HEK293 (cell line): ENCODE measurements at regions not wholly inside any gene's neighbourhood (a gene's known extent, or its start where the extent isn't known, plus 50 kb on each side); places are given as distances from the start of the nearest gene placed in this dataset.
"Not testable (repeated sequence)": the region's sequence is repeated elsewhere in the genome, so short reads cannot be mapped to it uniquely, and the experiment has no call there.

Experiments
- CTCF ChIA-PET: fragments of 350-600 bp; formaldehyde crosslinking; extraction: SDS; loops from one replicate; lab custom pipeline; 2021; ENCODE audit warnings: antibody characterized with exemption; lab: Yijun Ruan, JAX
- POLR2A ChIA-PET: fragments of 300-600 bp; formaldehyde crosslinking; extraction: SDS; loops from one replicate; lab custom pipeline; 2020; ENCODE audit warnings: antibody characterized with exemption, inconsistent platforms; lab: Yijun Ruan, JAX
- H3K27ac ChIP-seq: fragments of 200-500 bp; sonication (Bioruptor generic); 2 replicates; pipeline ENCODE4 v1.5.1; 2014; ENCODE audit warnings: low read depth, low read length, control low read depth, inconsistent platforms; ENCODE audit errors: extremely low read depth
- H3K36me3 ChIP-seq, 2 experiments: fragments of 200-500 bp in 1 of 2; sonication (Bioruptor generic) in 1 of 2; 1 replicate in 1 of 2; 2 replicates in 1 of 2; pipeline ENCODE4 v1.5.1; 2014 to 2017; ENCODE audit warnings: inconsistent platforms in 2 of 2, low read length in 2 of 2; ENCODE audit not compliant: control insufficient read depth in 2 of 2, insufficient read depth in 1 of 2
- H3K4me1 ChIP-seq: fragments of 200-500 bp; sonication (Bioruptor generic); 2 replicates; pipeline ENCODE4 v1.5.1; 2014; ENCODE audit warnings: mild to moderate bottlenecking, low read length, inconsistent platforms; ENCODE audit not compliant: control insufficient read depth, insufficient read depth
- H3K4me3 ChIP-seq: 2 replicates; pipeline ENCODE4 v1.5.1; 2011; ENCODE audit warnings: low read depth, mild to moderate bottlenecking, control low read depth, low read length, moderate library complexity
- H3K9me3 ChIP-seq: fragments of 200-500 bp; sonication (Bioruptor generic); 2 replicates; pipeline ENCODE4 v1.5.1; 2014; ENCODE audit warnings: low read depth, low read length, inconsistent platforms; ENCODE audit not compliant: control insufficient read depth, insufficient read depth
- GLI4 ChIP-seq: fragments of 450-650 bp; formaldehyde crosslinking; IDR thresholded peaks from 2 replicates; pipeline ENCODE4 v1.5.1; 2016; ENCODE audit warnings: missing biosample characterization, missing genetic modification characterization
- GLIS1 ChIP-seq: fragments of 450-650 bp; formaldehyde crosslinking; IDR thresholded peaks from 2 replicates; pipeline ENCODE4 v1.5.1; 2016; ENCODE audit warnings: missing biosample characterization, missing genetic modification characterization
- KLF9 ChIP-seq: fragments of 450-650 bp; formaldehyde crosslinking; IDR thresholded peaks from 2 replicates; pipeline ENCODE4 v1.5.1; 2016; ENCODE audit warnings: missing biosample characterization, missing genetic modification characterization, low read depth
- MYNN ChIP-seq: fragments of 450-650 bp; formaldehyde crosslinking; IDR thresholded peaks from 2 replicates; pipeline ENCODE4 v1.5.1; 2016; ENCODE audit warnings: missing biosample characterization, missing genetic modification characterization, borderline replicate concordance
- SP7 ChIP-seq: fragments of 450-650 bp; formaldehyde crosslinking; IDR thresholded peaks from 2 replicates; pipeline ENCODE4 v1.5.1; 2016; ENCODE audit warnings: missing biosample characterization, missing genetic modification characterization
- YY1 ChIP-seq: fragments of 450-650 bp; formaldehyde crosslinking; IDR thresholded peaks from 2 replicates; pipeline ENCODE4 v1.5.1; 2018; ENCODE audit warnings: missing biosample characterization, missing genetic modification characterization
- ZBTB48 ChIP-seq: fragments of 450-650 bp; formaldehyde crosslinking; IDR thresholded peaks from 2 replicates; pipeline ENCODE4 v1.5.1; 2016; ENCODE audit warnings: missing biosample characterization, missing genetic modification characterization
- ZFP3 ChIP-seq: fragments of 450-650 bp; formaldehyde crosslinking; IDR thresholded peaks from 2 replicates; pipeline ENCODE4 v1.5.1; 2016; ENCODE audit warnings: low read depth, missing biosample characterization, missing genetic modification characterization
- ZIC2 ChIP-seq: fragments of 450-650 bp; formaldehyde crosslinking; IDR thresholded peaks from 2 replicates; pipeline ENCODE4 v1.5.1; 2016; ENCODE audit warnings: missing biosample characterization, missing genetic modification characterization
- ZNF292 ChIP-seq: fragments of 450-650 bp; formaldehyde crosslinking; IDR thresholded peaks from 2 replicates; pipeline ENCODE4 v1.5.1; 2016; ENCODE audit warnings: low read depth, missing biosample characterization, missing genetic modification characterization, borderline replicate concordance
- ZNF302 ChIP-seq: fragments of 450-650 bp; formaldehyde crosslinking; IDR thresholded peaks from 2 replicates; pipeline ENCODE4 v1.5.1; 2016; ENCODE audit warnings: missing biosample characterization, missing genetic modification characterization, low read depth
- ZNF37A ChIP-seq: fragments of 450-650 bp; IDR thresholded peaks from 2 replicates; pipeline ENCODE4 v1.5.1; 2018; ENCODE audit warnings: missing biosample characterization, missing genetic modification characterization
- ZNF558 ChIP-seq: fragments of 450-650 bp; formaldehyde crosslinking; IDR thresholded peaks from 2 replicates; pipeline ENCODE4 v1.5.1; 2016; ENCODE audit warnings: missing biosample characterization, missing genetic modification characterization
- ZNF660 ChIP-seq: fragments of 450-650 bp; IDR thresholded peaks from 2 replicates; pipeline ENCODE4 v1.5.1; 2018; ENCODE audit warnings: missing biosample characterization, mild to moderate bottlenecking, missing genetic modification characterization
- ZNF830 ChIP-seq: fragments of 450-650 bp; IDR thresholded peaks from 2 replicates; pipeline ENCODE4 v1.5.0; 2018; ENCODE audit warnings: missing biosample characterization, missing genetic modification characterization, low read depth, mild to moderate bottlenecking, moderate library complexity
- ZNF837 ChIP-seq: fragments of 450-650 bp; formaldehyde crosslinking; IDR thresholded peaks from 2 replicates; pipeline ENCODE4 v1.5.1; 2016; ENCODE audit warnings: missing biosample characterization, missing genetic modification characterization
- ZSCAN30 ChIP-seq: fragments of 450-650 bp; IDR thresholded peaks from 2 replicates; pipeline ENCODE4 v1.5.1; 2018; ENCODE audit warnings: missing biosample characterization, mild to moderate bottlenecking, missing genetic modification characterization, moderate library complexity
- TF ChIP-seq, protein P1 (sequence below): fragments of 450-650 bp; formaldehyde crosslinking; IDR thresholded peaks from 2 replicates; pipeline ENCODE4 v1.5.1; 2016; ENCODE audit warnings: missing biosample characterization, missing genetic modification characterization
- TF ChIP-seq, protein P2 (sequence below): fragments of 450-650 bp; formaldehyde crosslinking; IDR thresholded peaks from 2 replicates; pipeline ENCODE4 v1.5.1; 2016; ENCODE audit warnings: missing biosample characterization, missing genetic modification characterization
- TF ChIP-seq, protein P3 (sequence below): fragments of 450-650 bp; formaldehyde crosslinking; IDR thresholded peaks from 2 replicates; pipeline ENCODE4 v1.5.1; 2017; ENCODE audit warnings: missing biosample characterization, missing genetic modification characterization
- TF ChIP-seq, protein P4 (sequence below): fragments of 450-650 bp; formaldehyde crosslinking; IDR thresholded peaks from 2 replicates; pipeline ENCODE4 v1.5.1; 2016; ENCODE audit warnings: missing biosample characterization, missing genetic modification characterization
- TF ChIP-seq, protein P5 (sequence below): fragments of 450-650 bp; formaldehyde crosslinking; IDR thresholded peaks from 2 replicates; pipeline ENCODE4 v1.5.1; 2016; ENCODE audit warnings: missing biosample characterization, missing genetic modification characterization

DNA sequence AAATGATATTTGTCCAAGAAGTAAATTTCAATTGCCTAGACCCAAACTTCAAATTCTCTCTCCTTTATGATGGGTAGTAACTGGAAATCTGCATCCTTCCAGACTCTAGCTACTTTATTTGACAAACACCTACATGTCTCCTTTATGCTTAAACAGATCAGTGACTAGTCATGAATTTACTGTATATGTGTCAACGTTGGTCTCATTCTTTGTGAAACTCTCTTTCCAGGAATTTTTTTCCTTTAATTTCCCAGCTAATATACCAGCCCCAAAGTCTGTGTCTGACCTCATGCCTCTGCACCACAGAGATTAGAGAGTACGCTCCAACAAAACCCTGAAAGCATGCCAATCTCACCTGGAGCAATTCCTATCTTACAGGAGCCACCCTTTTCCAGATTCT lies 811.2 kb upstream of the NCAM2 start:
- Histone ChIP-seq H3K9me3 (no peaks in the 10 kb centered on the region; the same call in 1 of the 2 replicates), H3K36me3 (no peaks in the 10 kb centered on the region), H3K27ac (no peak overlapping the region), H3K4me1 (no peaks in the 10 kb centered on the region), H3K4me3 (no peak overlapping the region)
- ChIA-PET POLR2A (no interaction called here), CTCF (no interaction called here)
- no peak for TF ChIP-seq ZNF37A (tag by site-specific recombination)
- TF ChIP-seq, protein P1, sequence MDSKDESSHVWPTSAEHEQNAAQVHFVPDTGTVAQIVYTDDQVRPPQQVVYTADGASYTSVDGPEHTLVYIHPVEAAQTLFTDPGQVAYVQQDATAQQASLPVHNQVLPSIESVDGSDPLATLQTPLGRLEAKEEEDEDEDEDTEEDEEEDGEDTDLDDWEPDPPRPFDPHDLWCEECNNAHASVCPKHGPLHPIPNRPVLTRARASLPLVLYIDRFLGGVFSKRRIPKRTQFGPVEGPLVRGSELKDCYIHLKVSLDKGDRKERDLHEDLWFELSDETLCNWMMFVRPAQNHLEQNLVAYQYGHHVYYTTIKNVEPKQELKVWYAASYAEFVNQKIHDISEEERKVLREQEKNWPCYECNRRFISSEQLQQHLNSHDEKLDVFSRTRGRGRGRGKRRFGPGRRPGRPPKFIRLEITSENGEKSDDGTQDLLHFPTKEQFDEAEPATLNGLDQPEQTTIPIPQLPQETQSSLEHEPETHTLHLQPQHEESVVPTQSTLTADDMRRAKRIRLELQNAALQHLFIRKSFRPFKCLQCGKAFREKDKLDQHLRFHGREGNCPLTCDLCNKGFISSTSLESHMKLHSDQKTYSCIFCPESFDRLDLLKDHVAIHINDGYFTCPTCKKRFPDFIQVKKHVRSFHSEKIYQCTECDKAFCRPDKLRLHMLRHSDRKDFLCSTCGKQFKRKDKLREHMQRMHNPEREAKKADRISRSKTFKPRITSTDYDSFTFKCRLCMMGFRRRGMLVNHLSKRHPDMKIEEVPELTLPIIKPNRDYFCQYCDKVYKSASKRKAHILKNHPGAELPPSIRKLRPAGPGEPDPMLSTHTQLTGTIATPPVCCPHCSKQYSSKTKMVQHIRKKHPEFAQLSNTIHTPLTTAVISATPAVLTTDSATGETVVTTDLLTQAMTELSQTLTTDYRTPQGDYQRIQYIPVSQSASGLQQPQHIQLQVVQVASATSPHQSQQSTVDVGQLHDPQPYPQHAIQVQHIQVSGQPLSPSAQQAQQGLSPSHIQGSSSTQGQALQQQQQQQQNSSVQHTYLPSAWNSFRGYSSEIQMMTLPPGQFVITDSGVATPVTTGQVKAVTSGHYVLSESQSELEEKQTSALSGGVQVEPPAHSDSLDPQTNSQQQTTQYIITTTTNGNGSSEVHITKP (tag by site-specific recombination), result no peak
- TF ChIP-seq ZNF558 (tag by site-specific recombination), result no peak
- TF ChIP-seq, protein P2, sequence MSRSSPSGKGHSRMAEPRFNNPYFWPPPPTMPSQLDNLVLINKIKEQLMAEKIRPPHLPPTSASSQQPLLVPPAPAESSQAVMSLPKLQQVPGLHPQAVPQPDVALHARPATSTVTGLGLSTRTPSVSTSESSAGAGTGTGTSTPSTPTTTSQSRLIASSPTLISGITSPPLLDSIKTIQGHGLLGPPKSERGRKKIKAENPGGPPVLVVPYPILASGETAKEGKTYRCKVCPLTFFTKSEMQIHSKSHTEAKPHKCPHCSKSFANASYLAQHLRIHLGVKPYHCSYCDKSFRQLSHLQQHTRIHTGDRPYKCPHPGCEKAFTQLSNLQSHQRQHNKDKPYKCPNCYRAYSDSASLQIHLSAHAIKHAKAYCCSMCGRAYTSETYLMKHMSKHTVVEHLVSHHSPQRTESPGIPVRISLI (tag by site-specific recombination), result no peak
- TF ChIP-seq ZBTB48 (tag by site-specific recombination), result no peak
- no peak for TF ChIP-seq GLIS1
- TF ChIP-seq GLI4 (tag by site-specific recombination), result no peak
- no peak for TF ChIP-seq ZFP3
- TF ChIP-seq, protein P3, sequence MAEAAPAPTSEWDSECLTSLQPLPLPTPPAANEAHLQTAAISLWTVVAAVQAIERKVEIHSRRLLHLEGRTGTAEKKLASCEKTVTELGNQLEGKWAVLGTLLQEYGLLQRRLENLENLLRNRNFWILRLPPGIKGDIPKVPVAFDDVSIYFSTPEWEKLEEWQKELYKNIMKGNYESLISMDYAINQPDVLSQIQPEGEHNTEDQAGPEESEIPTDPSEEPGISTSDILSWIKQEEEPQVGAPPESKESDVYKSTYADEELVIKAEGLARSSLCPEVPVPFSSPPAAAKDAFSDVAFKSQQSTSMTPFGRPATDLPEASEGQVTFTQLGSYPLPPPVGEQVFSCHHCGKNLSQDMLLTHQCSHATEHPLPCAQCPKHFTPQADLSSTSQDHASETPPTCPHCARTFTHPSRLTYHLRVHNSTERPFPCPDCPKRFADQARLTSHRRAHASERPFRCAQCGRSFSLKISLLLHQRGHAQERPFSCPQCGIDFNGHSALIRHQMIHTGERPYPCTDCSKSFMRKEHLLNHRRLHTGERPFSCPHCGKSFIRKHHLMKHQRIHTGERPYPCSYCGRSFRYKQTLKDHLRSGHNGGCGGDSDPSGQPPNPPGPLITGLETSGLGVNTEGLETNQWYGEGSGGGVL, result no peak
- TF ChIP-seq ZIC2, result no peak
- no peak for TF ChIP-seq ZNF830 (tag by site-specific recombination)
- TF ChIP-seq MYNN (tag by site-specific recombination), result no peak

DNA sequence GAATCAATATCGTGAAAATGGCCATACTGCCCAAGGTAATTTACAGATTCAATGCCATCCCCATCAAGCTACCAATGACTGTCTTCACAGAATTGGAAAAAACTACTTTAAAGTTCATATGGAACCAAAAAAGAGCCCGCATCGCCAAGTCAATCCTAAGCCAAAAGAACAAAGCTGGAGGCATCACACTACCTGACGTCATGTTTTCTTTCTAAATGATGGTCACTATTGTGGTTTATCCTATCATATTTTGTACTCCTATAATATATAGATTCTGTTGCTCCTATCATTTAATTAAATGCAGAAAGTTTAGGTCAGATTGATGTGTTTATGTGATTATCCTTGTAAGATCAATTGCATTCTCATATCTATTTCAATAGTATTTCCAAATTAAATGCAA lies 796.9 kb upstream of the NCAM2 start:
- H3K4me1 ChIP-seq, H3K4me3 ChIP-seq, H3K36me3 ChIP-seq, H3K27ac ChIP-seq, H3K9me3 ChIP-seq, POLR2A ChIA-PET: not testable (repeated sequence)
- CTCF ChIA-PET, result interaction anchor here (1.0 kb wide), 1 partner anchor 9 kb away, joined by 4 read pairs; no protein-coding TSS in a partner anchor

DNA sequence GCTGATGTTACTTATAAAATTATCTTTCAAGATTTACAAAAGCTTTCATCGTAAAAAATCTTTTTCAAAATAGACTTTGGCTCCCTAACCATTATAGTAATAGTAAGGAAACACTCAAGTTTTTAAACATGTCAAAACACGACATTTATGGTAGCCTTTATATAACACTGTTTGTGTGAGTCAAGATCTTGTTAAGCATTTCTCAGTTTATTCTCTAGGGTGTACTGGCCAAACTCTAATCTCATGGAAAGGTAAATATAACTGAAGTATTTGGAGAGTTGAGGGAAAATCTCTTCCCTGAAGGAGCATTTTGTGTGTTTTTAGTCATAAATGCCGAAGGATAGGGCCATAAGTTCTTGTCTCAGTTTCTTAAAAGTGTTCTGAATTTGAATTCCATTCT lies 790.9 kb upstream of the NCAM2 start:
- H3K36me3 ChIP-seq, result no peaks in the 10 kb centered on the region
- no peak overlapping the region for H3K27ac ChIP-seq
- no peak overlapping the region for H3K4me3 ChIP-seq
- H3K4me1 ChIP-seq, result no peaks in the 10 kb centered on the region
- no peaks in the 10 kb centered on the region; the same call in 1 of the 2 replicates for H3K9me3 ChIP-seq
- CTCF ChIA-PET, result no interaction called here
- TF ChIP-seq ZSCAN30 (tag by site-specific recombination) (no peak), KLF9 (no peak), ZNF302 (tag by site-specific recombination) (no peak), YY1 (no peak), ZNF837 (tag by site-specific recombination) (no peak), ZNF660 (tag by site-specific recombination) (no peak), ZNF292 (tag by site-specific recombination) (no peak), SP7 (no peak)
- TF ChIP-seq, protein P4, sequence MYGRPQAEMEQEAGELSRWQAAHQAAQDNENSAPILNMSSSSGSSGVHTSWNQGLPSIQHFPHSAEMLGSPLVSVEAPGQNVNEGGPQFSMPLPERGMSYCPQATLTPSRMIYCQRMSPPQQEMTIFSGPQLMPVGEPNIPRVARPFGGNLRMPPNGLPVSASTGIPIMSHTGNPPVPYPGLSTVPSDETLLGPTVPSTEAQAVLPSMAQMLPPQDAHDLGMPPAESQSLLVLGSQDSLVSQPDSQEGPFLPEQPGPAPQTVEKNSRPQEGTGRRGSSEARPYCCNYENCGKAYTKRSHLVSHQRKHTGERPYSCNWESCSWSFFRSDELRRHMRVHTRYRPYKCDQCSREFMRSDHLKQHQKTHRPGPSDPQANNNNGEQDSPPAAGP (tag by site-specific recombination), result no peak
- TF ChIP-seq, protein P5, sequence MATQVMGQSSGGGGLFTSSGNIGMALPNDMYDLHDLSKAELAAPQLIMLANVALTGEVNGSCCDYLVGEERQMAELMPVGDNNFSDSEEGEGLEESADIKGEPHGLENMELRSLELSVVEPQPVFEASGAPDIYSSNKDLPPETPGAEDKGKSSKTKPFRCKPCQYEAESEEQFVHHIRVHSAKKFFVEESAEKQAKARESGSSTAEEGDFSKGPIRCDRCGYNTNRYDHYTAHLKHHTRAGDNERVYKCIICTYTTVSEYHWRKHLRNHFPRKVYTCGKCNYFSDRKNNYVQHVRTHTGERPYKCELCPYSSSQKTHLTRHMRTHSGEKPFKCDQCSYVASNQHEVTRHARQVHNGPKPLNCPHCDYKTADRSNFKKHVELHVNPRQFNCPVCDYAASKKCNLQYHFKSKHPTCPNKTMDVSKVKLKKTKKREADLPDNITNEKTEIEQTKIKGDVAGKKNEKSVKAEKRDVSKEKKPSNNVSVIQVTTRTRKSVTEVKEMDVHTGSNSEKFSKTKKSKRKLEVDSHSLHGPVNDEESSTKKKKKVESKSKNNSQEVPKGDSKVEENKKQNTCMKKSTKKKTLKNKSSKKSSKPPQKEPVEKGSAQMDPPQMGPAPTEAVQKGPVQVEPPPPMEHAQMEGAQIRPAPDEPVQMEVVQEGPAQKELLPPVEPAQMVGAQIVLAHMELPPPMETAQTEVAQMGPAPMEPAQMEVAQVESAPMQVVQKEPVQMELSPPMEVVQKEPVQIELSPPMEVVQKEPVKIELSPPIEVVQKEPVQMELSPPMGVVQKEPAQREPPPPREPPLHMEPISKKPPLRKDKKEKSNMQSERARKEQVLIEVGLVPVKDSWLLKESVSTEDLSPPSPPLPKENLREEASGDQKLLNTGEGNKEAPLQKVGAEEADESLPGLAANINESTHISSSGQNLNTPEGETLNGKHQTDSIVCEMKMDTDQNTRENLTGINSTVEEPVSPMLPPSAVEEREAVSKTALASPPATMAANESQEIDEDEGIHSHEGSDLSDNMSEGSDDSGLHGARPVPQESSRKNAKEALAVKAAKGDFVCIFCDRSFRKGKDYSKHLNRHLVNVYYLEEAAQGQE (tag by site-specific recombination), result no peak
- POLR2A ChIA-PET, result no interaction called here
